Ishikawa (cell line): ENCODE measurements at regions not wholly inside any gene's neighbourhood (a gene's known extent, or its start where the extent isn't known, plus 50 kb on each side); places are given as distances from the start of the nearest gene placed in this dataset.

Experiments
- EGR1 ChIP-seq: IDR thresholded peaks from 2 replicates; pipeline ENCODE4 v1.6.1; 2012
- RAD21 ChIP-seq: IDR thresholded peaks from 2 replicates; pipeline ENCODE4 v1.6.1; 2012; ENCODE audit warnings: low read depth
- TAF1 ChIP-seq: IDR thresholded peaks from 2 replicates; pipeline ENCODE4 v1.6.1; 2012; ENCODE audit warnings: low read depth, mild to moderate bottlenecking
- TCF12 ChIP-seq: IDR thresholded peaks from 2 replicates; pipeline ENCODE4 v1.6.1; 2012; ENCODE audit warnings: low read depth
- YY1 ChIP-seq: IDR thresholded peaks from 2 replicates; pipeline ENCODE4 v1.6.1; 2012; ENCODE audit warnings: low read depth
- ZBTB7A ChIP-seq: IDR thresholded peaks from 2 replicates; pipeline ENCODE4 v1.6.1; 2012; ENCODE audit warnings: low read depth
- TF ChIP-seq, protein P1 (sequence below): IDR thresholded peaks from 2 replicates; pipeline ENCODE4 v1.6.1; 2012; ENCODE audit warnings: low read depth, mild to moderate bottlenecking

- no peak for TF ChIP-seq ZBTB7A
- no peak for TF ChIP-seq RAD21
- no peak for TF ChIP-seq YY1
- no peak for TF ChIP-seq TCF12
- TF ChIP-seq, protein P1, sequence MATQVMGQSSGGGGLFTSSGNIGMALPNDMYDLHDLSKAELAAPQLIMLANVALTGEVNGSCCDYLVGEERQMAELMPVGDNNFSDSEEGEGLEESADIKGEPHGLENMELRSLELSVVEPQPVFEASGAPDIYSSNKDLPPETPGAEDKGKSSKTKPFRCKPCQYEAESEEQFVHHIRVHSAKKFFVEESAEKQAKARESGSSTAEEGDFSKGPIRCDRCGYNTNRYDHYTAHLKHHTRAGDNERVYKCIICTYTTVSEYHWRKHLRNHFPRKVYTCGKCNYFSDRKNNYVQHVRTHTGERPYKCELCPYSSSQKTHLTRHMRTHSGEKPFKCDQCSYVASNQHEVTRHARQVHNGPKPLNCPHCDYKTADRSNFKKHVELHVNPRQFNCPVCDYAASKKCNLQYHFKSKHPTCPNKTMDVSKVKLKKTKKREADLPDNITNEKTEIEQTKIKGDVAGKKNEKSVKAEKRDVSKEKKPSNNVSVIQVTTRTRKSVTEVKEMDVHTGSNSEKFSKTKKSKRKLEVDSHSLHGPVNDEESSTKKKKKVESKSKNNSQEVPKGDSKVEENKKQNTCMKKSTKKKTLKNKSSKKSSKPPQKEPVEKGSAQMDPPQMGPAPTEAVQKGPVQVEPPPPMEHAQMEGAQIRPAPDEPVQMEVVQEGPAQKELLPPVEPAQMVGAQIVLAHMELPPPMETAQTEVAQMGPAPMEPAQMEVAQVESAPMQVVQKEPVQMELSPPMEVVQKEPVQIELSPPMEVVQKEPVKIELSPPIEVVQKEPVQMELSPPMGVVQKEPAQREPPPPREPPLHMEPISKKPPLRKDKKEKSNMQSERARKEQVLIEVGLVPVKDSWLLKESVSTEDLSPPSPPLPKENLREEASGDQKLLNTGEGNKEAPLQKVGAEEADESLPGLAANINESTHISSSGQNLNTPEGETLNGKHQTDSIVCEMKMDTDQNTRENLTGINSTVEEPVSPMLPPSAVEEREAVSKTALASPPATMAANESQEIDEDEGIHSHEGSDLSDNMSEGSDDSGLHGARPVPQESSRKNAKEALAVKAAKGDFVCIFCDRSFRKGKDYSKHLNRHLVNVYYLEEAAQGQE = no peak
- TF ChIP-seq EGR1 = no peak
- TF ChIP-seq TAF1 = no peak
These were observed 82.0 kb upstream of the ATP11B start for GRCh38 chr3:182711261-182711683.
